Tibial artery (tissue), 4 donors: ENCODE measurements at regions not wholly inside any gene's neighbourhood (a gene's known extent, or its start where the extent isn't known, plus 50 kb on each side); places are given as distances from the start of the nearest gene placed in this dataset.

Source experiments
- DNase-seq, 2 donors: peaks; one replicate each; pipeline ENCODE4 v3.0.0-alpha.2; 2019
- H3K27ac ChIP-seq, 2 donors: fragments of 200-600 bp; sonication (generic) in 1 of 2; 1 replicate in 1 of 2; 2 replicates in 1 of 2; pipeline ENCODE4 v1.5.1; 2018 to 2019; ENCODE audit warnings: mild to moderate bottlenecking in 1 of 2
- H3K27me3 ChIP-seq, 2 donors: fragments of 200-600 bp; sonication (generic) in 1 of 2; one replicate each; pipeline versions ENCODE4 v1.5.1 to v1.6.0; 2016 to 2019
- H3K36me3 ChIP-seq, 3 donors: fragments of 200-600 bp; sonication (generic) in 2 of 3; one replicate each; pipeline ENCODE4 v1.5.1; 2016 to 2019; ENCODE audit warnings: mild to moderate bottlenecking in 2 of 3
- H3K4me1 ChIP-seq, 4 donors: fragments of 200-600 bp; sonication (generic) in 2 of 4; 1 replicate in 3 of 4; 2 replicates in 1 of 4; pipeline ENCODE4 v1.5.1; 2016 to 2019
- H3K4me3 ChIP-seq, 2 donors: fragments of 200-600 bp; sonication (generic) in 1 of 2; 1 replicate in 1 of 2; 2 replicates in 1 of 2; pipeline ENCODE4 v1.5.1; 2018 to 2019; ENCODE audit warnings: mild to moderate bottlenecking in 2 of 2
- H3K9me3 ChIP-seq, 3 donors: fragments of 200-600 bp; sonication (generic) in 1 of 3; one replicate each; pipeline ENCODE4 v1.5.1; 2016 to 2019
- CTCF ChIP-seq, 2 experiments: fragments of 200-600 bp in 1 of 2; fragments of 450-650 bp in 1 of 2; IDR thresholded peaks; one replicate each; pipeline ENCODE4 v1.5.1; 2017 to 2019; ENCODE audit warnings: antibody characterized with exemption in 2 of 2, mild to moderate bottlenecking in 1 of 2, moderate library complexity in 1 of 2
- intact Hi-C: fragments of 100-400 bp; cut with DNase I; formaldehyde crosslinking; loops from one replicate; pipeline ENCODE4 v1.15.0; 2023; ENCODE audit warnings: low total_unique reads

GRCh38 chr1:65722461-65722860 lies 70.2 kb upstream of the PDE4B start:
- H3K27ac ChIP-seq, result no peak overlapping the region
- no peak for TF ChIP-seq CTCF (IDR thresholded peaks at IDR 0.05)
- H3K36me3 ChIP-seq, result no peaks in the 10 kb centered on the region
- no peaks in the 10 kb centered on the region for H3K27me3 ChIP-seq
- H3K9me3 ChIP-seq, result no peaks in the 10 kb centered on the region
- no peak for DNase-seq
- no peak overlapping the region for H3K4me3 ChIP-seq
- intact Hi-C loops, result no loop called here
- no peaks in the 10 kb centered on the region for H3K4me1 ChIP-seq

GRCh38 chr1:65724151-65724550 lies 68.5 kb upstream of the PDE4B start:
- no peak for DNase-seq
- Histone ChIP-seq H3K27ac (no peak overlapping the region), H3K9me3 (no peaks in the 10 kb centered on the region), H3K36me3 (no peaks in the 10 kb centered on the region), H3K4me1 (no peaks in the 10 kb centered on the region), H3K27me3 (no peaks in the 10 kb centered on the region), H3K4me3 (no peak overlapping the region)
- TF ChIP-seq CTCF (IDR thresholded peaks at IDR 0.05), result no peak
- intact Hi-C loops, result no loop called here

- intact Hi-C loops, result no loop called here
Measured at GRCh38 chr1:65725064-65725463, 67.6 kb upstream of the PDE4B start.

GRCh38 chr1:65728504-65728903 lies 64.2 kb upstream of the PDE4B start:
- intact Hi-C loops, result no loop called here
- DNase-seq, result no peak
- Histone ChIP-seq H3K27me3 (no peaks in the 10 kb centered on the region), H3K9me3 (no peaks in the 10 kb centered on the region), H3K36me3 (no peaks in the 10 kb centered on the region), H3K4me3 (no peak overlapping the region), H3K4me1 (no peaks in the 10 kb centered on the region), H3K27ac (no peak overlapping the region)
- no peak for TF ChIP-seq CTCF (IDR thresholded peaks at IDR 0.05)

More at GRCh38 chr1:65725064-65725463, 67.6 kb upstream of the PDE4B start:
- DNase-seq, result no peak
- Histone ChIP-seq H3K27ac (no peak overlapping the region), H3K9me3 (no peaks in the 10 kb centered on the region), H3K27me3 (no peaks in the 10 kb centered on the region), H3K4me3 (no peak overlapping the region), H3K36me3 (no peaks in the 10 kb centered on the region), H3K4me1 (no peaks in the 10 kb centered on the region)
- TF ChIP-seq CTCF (IDR thresholded peaks at IDR 0.05), result no peak

GRCh38 chr1:65729259-65729658 lies 63.4 kb upstream of the PDE4B start:
- TF ChIP-seq CTCF (IDR thresholded peaks at IDR 0.05), result no peak
- no peaks in the 10 kb centered on the region for H3K27me3 ChIP-seq
- no peak for DNase-seq
- no peak overlapping the region for H3K4me3 ChIP-seq
- no peaks in the 10 kb centered on the region for H3K9me3 ChIP-seq
- no peaks in the 10 kb centered on the region for H3K36me3 ChIP-seq
- H3K4me1 ChIP-seq, result no peaks in the 10 kb centered on the region
- H3K27ac ChIP-seq, result no peak overlapping the region
- intact Hi-C loops, result no loop called here

- no peak for TF ChIP-seq CTCF (IDR thresholded peaks at IDR 0.05)
- Histone ChIP-seq H3K36me3 (no peaks in the 10 kb centered on the region), H3K27ac (no peak overlapping the region), H3K4me3 (no peak overlapping the region), H3K9me3 (no peaks in the 10 kb centered on the region), H3K27me3 (no peaks in the 10 kb centered on the region), H3K4me1 (no peaks in the 10 kb centered on the region)
- no peak for DNase-seq
- intact Hi-C loops, result no loop called here
Measured at GRCh38 chr1:65734979-65735378, 57.7 kb upstream of the PDE4B start.
